ENCODE measurements at regions not wholly inside any gene's neighbourhood (a gene's known extent, or its start where the extent isn't known, plus 50 kb on each side); places are given as distances from the start of the nearest gene placed in this dataset.
"Not testable (repeated sequence)": the region's sequence is repeated elsewhere in the genome, so short reads cannot be mapped to it uniquely, and the experiment has no call there.

GRCh38 chr2:52520644-52521043, 1247.0 kb upstream of the CHAC2 start:
- no peak for ATAC-seq

- ATAC-seq = no peak
These were observed 1248.9 kb upstream of the CHAC2 start for GRCh38 chr2:52518678-52519077.

DNA sequence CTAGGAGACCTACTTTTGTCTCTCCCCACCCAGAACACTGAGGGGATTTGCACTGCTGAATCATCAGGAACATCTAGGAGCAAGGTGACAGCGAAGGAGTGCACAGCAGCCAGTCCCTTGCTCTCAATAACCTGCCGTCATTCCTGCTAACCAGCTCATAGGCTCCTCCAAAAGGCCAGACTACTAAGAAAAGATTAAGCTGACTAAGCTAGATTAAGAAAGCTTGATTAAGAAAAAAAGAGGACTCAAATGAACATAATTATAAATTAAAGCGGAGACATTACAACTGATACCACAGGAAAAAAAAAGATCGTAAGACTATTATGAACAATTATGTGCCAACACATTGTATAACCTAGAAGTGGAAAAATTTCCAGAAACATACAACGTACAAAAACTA, 1254.8 kb upstream of the CHAC2 start:
- no peak for ATAC-seq

- no peak for ATAC-seq
These were observed 1257.2 kb upstream of the CHAC2 start for GRCh38 chr2:52510432-52510831.

GRCh38 chr2:52502476-52502860, 1265.1 kb upstream of the CHAC2 start:
- no peak for ATAC-seq

GRCh38 chr2:52501715-52502475, 1265.7 kb upstream of the CHAC2 start:
- ATAC-seq = peak in 1 of 2 donors; percentile 21

DNA sequence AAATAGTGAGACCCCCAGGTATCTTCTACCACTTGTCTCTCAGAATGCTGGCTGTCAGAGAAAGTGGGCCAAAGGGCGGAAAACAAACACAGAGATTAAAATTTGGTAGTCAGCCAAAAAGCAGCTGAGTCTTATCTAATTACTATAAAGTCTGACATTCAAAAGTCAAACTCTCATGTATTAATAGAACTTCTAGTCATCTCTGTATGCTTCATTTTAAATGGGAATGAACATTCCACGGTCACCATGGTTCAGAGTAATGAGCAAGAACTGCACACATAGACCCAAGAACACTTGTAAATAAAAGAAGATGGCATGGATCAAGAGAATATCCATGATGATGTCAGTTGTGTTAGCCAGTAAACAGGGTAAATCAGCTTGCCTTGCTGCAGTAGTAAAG, 1267.0 kb upstream of the CHAC2 start:
- ATAC-seq = no peak

DNA sequence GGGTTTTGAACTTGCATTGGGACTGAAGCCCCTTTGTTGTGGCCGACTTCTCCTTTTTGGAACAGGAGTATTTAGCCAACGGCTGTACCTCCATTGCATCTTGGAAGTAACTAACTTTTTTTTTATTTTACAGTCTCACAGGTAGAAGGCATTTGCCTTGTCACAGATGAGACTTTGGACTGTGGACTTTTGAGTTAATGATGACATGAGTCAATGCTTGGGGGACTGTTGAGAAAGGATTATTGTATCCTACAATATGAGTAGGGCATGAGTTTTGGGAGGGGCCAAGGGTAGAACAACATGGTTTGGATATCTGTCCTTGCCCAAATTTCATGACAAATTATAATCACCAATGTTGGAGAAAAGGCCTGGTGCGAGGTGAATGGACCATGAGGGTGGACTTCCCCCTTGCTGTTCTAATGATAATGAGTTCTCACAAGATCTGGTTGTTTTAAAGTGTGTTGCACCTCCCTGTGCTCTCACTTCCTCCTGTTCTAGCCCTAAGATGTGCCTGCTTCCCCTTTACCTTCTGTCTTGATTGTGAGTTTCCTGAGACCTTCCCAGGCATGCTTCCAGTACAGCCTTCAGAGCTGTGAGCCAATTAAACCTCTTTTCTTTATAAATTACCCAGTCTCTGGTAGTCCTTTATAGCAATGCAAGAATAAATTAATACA, 1269.4 kb upstream of the CHAC2 start:
- ATAC-seq = no peak

- no peak for ATAC-seq
These were observed 1271.8 kb upstream of the CHAC2 start for GRCh38 chr2:52495816-52496215.

DNA sequence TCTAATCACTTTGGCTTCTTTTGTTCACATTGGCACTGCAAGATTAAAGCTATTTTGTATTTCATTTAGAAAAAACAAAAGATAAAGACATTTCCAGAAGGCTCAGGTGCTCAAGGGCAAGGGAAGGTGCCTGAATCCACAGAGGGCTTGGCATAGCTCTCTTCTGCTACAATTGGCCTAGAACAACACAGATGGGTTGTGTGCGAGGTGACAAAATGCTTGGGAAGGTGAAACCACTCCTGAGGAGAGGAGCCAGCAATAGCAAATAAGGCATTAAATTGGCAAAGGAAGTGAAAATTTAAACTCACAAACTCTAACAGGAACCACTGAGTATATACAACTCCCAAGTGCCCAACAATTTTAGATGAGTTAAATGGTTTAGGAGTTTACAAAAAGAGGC, 1290.4 kb upstream of the CHAC2 start:
- ATAC-seq = no peak

DNA sequence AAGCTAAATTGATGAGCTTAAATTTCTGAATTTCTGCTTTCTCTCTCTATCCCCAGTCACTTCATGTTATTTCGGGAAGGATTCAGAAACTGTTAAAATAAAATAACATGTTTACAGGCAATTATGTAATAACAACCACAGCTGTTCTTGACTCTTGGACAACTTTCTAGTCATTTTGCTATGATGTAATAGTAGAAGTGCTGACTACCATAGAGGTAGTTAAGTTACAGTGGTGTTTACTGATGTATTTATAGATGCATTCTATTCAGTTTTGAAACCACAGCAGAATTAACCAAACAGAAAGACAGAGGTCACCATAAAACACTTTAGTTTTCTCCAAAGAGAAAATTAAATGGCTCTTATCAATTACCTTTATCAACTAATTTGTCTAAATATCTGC, 1292.0 kb upstream of the CHAC2 start:
- ATAC-seq = no peak

- no peak for ATAC-seq
These were observed 1293.5 kb upstream of the CHAC2 start for GRCh38 chr2:52474091-52474490.

DNA sequence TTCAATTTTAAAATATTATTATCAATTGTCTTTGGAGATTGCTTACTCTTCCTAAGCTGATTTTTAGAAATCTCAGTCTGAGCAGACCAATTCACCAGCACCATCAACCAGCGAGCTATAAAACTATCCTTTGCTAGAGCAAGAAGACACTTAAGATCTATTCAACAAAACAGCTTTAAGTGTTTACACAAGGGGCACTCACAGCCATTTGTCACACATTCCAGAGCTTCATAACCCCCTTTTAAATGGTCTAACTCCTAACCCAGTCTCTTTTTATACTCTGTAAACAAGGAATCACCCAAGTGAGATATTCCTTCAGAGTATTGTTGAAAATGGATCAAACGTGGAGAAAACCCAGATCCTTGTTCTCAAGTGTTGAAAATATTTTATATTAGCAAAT, 1294.1 kb upstream of the CHAC2 start:
- no peak for ATAC-seq

DNA sequence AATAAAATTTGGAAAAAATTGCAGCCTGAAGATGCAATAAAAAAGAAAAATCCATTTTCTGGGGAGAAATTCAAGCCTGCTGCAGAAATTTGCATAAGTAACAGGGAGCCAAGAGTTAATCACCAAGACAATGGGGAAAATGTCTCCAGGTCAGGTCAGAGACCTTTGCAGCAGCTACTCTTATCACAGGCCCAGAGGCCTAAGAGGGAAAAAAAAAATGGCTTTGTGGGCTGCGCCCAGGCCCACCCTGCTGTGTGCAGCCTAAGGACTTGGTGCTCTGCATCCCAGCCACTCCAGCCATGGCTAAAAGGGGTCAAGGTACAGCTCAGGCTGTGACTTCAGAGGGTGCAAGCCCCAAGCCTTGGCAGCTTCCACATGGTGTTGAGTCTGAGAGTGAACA, 1297.1 kb upstream of the CHAC2 start:
- ATAC-seq = not testable (repeated sequence)

DNA sequence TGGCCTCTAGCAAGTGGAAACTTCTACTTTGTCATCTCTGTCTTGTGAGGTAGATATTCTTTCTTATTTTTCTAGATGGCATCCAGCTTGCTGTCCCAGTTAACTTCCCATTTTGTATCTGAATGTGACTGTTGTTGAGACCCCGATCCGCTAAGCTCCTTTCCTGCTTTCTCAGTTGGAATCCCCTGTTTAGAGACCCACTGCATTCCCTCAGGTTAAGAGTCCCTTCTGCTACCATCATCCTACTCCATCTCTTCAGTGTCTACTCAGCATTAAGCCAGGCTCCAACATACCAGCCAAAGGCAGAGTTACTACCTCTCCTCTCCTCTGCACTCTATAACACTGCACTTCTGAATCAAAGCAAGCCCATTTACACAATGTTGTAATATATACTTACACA, 1300.4 kb upstream of the CHAC2 start:
- no peak for ATAC-seq

DNA sequence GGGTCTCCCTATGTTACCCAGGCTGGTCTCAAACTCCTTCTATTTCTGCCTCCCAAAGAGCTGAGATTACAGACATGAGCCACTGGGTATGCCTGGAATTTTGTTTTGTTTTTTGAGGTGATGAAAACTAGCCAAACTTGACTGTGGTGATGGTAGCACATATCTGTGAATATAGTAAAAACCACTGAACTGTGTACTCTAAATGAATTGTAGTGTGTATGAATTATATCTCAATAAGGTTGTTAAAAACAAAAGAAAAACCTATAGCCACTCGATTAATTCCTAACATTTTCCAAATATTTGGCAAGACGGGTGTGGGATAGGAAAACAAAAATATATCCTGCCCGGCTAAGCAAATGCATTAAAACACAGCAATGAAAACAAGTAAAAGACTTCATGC, 1302.3 kb upstream of the CHAC2 start:
- no peak for ATAC-seq

DNA sequence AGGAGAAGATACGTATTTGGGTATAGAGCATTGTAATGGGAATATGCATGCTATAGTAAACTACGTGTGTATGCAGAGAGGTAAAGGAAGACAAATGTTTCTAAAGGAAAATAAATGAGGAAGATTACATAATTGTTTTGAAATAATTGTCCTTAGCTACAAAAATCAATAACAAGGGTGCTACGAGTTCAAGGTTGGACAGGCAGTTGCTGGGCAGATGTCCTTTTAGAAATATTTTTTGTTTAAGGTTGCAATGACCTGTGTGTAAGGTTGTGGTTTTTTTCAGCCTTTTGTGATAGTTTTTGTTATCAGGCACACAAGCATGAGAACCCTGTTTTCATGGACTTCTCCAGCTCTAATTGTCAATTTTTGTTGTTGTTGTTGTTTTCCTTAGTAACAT, 1304.1 kb upstream of the CHAC2 start:
- ATAC-seq = no peak

GRCh38 chr2:52456561-52457377, 1310.8 kb upstream of the CHAC2 start:
- no peak for ATAC-seq

DNA sequence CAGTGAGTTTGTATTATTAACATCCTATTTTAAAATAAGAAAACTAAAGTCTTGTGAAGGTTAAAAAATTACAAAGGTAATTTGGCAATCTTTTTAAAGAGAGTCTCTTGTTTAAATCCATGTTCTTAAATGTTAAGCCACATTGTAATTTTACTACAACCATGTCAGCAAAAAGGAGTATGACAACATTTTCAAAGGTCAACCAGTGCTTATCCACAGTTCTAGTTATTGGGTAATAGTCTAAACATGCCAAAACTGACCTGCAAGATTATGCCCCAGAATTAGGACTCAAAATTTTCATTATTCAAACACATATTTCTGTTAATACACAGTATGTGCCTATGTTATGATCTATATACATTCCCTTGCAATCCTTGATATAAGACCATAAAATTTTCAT, 1312.6 kb upstream of the CHAC2 start:
- no peak for ATAC-seq

GRCh38 chr2:52452201-52452600, 1315.4 kb upstream of the CHAC2 start:
- ATAC-seq = no peak

- no peak for ATAC-seq
These were observed 1321.9 kb upstream of the CHAC2 start for GRCh38 chr2:52445686-52446085.

DNA sequence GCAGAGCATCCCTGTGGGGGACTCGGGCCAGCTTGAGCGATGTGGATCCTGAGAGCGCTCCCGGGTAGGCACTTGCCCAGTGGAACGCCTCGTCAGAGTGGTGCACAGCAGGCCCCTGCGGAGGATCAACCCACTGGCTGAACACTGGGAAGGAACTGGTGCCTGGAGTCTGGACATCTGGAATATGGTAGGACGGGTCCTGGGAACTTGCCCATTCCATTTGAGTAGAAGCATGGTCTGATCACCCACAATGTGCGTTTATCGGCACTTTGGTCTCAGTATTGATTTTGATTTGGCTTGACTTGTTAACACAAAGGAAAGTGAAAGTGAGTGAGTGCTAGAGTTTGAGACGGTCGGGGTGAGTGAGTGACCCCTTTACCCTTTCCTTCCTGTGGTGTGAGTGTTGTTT, 1336.2 kb upstream of the CHAC2 start:
- no peak for ATAC-seq

GRCh38 chr2:52429740-52430139, 1337.9 kb upstream of the CHAC2 start:
- no peak for ATAC-seq

DNA sequence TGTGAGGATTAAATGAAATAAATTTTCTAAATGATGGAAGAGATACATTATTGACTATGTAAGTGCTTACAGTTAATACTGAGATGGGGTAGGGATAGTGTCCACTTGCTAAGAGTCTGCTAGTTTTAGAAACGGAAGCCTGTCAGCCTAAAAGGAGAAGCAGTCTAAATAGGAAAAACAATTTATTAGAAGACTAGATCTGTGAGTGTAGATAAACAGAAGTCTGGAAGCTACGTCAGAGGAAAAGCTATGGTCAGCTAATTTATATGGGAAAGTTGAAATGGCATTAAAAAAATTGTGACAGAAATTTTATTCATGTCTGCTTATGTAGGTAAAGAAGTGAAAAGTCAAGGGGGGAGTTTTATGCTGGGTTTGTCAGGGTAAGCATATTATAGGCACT, 1338.4 kb upstream of the CHAC2 start:
- no peak for ATAC-seq
